Right renal cortex interstitium (tissue), 3 donors: ENCODE measurements at regions not wholly inside any gene's neighbourhood (a gene's known extent, or its start where the extent isn't known, plus 50 kb on each side); places are given as distances from the start of the nearest gene placed in this dataset.

Experiments used
- DNase-seq, 3 donors: peaks; one replicate each; pipeline ENCODE4 v3.0.0-alpha.2; 2013; ENCODE audit warnings: low read depth in 3 of 3, low spot score in 2 of 3

DNA sequence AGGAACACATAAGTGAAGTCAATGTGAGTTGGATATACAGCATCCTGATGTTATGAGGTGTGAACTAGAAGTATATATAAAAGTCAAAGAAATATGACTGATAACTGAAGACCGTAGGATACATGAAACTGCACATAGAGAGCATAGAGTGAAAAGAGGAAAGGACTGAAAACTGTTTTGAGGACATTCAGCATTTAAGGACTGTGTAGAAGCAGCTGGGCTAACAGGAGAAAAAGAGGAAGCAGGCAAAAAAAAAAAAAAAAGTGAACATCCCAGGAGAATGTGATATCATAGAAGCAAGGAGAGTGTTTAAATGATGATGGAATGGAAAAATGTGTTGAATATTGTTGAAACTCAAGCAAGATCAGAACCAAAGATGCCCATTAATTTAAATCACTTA is 363.5 kb downstream of the PCDH20 start:
- no peak for DNase-seq

DNA sequence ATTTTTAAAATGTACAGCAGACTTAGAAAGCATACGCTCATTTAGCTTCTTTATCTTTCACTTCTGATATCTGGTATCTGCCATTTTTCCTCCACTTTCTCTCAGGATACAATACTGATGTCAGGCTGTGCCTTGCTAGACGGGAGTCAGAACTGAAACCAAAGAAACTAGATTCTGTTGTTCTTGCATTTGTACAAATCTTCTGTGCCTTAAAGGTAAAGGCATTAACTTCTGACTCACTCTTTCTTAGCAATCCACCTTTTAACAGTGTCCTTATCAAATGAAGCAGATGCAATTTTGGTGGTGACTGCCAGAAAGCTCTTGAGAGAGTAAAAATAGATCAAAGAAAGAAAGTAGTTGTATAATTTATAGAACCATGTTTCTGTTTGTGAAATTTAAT is 370.4 kb downstream of the PCDH20 start:
- DNase-seq, result no peak

DNA sequence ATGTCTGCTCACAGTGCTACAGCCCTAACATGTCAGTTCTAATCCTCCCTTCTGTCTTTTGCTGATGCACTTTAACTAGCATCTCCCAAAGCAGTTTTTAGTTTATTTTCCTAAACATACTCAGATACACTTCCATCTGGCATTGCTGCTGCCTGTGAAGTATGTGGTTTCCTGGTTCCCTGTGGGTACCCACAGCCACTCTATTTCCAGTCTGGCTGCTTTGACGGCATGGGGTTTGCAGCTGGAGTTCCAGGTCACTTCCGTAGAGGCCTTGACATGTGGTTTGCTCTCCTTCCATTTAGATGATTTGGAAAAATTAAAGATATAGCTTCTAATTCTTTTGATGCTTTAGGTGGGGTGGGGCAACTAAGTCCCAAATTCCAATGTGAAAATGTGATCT is 375.5 kb downstream of the PCDH20 start:
- DNase-seq, result no peak

DNA sequence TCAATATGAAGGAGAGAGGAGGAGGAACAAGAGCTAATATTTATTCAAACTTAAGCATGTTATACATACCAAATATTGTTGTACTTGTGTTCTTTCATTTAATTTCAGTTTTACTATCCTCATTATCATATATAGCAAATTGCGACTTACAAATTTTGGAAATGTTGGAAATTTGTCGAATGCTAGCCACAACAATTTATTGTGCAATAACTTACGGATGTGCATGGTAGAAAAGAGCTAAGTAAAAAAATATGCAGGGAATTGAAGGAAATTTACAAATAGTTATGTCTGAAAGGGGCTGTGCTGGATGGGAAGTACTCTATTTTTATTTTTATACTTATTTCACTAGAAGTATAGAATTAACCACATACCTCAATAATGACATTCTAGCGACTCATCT is 376.3 kb downstream of the PCDH20 start:
- DNase-seq, result no peak

DNA sequence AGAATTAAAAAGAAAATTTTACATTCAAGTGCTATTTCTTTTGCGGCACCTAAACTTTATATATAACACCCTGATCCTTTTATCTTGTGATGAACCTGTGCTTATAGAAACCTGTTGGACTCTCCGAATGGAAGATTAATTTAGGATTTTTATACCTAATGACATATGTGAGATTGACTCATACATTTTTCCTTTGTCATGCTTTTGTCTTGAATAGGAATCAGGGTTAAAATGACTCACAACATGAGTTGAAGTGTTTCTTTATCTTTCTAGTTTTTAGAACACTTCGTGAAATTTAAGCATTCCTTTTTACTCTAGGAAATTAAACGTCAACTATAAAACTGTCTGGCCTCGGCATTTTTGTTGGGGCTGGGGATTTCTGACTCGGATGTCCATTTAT is 378.9 kb downstream of the PCDH20 start:
- DNase-seq, result no peak

DNA sequence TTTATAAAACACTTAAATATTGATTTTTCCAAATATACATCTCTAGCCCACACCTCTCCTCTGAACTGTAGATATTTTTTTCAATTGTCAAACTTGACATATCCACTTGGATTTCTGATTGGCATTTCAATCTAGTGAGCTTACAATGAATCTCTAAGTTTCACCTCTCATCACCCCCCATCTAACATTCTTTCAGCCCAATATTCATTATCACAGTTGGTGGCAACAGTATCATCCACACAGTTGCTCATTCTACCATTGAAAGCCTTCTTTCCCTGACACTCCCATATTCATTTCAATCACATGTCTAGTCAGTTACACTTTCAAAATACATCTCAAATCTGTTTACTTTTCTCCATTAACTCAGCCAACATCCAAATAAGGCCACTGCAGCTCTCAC is 385.2 kb downstream of the PCDH20 start:
- no peak for DNase-seq

DNA sequence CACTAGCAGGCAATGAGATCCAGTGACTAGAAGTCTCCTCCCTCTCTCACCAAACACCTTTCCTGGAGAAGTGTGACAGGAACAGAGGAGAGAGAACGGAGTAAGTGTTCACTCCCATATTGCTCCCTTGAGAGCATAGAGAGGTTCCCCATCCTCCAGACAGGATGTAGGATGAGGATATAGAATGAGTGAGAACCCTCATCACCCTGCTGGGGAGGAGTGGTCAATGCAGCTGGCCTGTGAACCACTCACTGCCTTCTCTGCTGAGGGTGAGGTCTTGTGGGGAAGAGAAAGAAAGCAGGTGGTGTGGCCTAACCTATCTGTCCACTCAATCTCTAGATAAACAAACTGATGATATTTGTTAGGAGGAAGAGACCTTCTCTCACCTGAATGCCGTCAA is 386.6 kb downstream of the PCDH20 start:
- DNase-seq, result no peak

DNA sequence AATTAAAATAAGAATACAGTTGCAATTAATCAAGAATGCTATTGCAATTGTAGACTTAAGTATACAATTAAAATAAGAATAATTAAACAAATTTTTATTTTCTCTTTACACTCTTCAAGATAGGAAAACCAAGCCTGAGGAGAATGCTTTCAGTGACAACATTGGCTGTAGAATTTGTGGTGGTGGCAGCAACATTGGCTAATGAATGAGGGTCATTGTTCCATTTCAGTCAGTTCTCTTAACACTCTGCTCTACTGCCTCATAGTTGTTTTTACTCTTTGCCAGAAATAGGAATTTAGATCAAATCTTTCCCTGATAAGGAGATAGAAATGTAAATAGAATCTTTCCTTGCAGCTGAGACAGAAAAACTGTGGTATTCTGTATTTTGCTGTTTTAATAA is 391.6 kb downstream of the PCDH20 start:
- no peak for DNase-seq

DNA sequence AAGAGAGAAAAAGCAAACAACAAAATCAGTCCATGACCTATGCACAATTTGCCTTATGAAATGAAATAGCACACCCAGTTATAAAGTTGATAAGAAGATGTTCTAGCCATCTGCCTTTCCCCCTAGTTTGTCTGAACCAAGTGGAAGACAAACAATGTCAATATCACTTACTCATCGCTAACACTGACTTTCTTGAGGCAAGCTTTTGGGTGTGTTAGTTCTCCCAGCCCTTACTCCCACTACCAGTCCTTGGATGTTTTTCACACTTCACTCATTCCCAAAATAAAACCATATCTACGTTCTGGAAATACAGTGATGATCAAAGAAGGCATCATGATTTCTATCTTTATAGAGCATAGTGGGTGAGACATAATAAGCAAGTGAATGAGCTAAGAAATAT is 393.8 kb downstream of the PCDH20 start:
- no peak for DNase-seq

DNA sequence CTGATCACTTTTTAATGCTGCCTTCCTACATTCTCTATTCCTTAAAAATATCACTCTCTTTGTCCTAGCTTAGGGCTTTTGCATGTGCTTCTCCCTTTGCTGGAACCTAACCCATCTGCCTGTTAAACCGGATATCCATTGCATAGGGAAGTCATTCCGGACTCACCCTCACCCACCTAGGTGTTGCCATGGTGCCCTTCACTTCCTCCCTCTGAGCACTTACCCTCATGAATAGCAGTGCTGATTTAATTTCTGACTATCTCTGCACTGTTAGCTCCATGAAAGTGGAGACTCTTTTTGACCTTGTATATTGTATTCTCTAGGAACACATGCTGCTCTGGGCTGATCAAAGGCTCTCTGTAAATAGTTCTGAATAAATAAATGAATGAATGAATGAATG is 401.9 kb downstream of the PCDH20 start:
- no peak for DNase-seq

DNA sequence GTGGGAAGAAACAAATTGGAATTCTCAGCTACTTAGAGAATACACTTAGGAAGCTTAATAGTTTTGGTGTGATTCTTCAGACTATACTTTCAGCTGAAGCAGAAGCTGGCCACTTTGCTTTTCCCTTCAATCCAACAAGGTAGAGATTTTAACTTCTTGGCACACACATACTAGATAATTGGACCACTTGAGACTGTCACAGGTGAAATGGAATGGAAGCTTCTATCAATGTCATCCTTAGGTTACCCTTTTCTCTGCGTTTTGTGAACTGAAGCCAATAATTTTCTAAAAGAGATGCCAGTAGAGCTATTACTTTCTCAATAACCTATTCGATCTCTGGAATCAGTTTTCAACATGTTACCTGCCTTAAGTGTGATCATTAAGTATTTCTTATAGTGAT is 405.3 kb downstream of the PCDH20 start:
- DNase-seq, result no peak

DNA sequence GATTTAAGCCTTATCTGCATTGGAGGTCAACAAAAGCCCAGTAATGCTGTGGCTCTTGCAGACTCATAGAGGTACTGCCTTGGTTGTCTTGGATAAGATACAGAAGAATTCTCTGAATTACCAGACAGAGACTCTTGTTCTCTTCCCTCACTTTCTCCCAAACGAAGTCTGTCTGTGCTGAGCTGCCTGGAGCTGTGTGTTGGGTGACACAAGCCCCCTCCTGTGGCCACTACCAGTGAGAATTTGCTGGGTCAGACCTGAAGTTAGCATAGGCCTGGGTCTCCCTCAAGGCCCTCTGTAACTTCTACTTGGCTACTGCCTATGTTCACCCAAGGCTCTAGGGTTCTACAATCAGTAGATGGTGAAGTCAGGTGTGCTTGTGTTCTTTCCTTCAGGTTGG is 413.0 kb downstream of the PCDH20 start:
- no peak for DNase-seq

DNA sequence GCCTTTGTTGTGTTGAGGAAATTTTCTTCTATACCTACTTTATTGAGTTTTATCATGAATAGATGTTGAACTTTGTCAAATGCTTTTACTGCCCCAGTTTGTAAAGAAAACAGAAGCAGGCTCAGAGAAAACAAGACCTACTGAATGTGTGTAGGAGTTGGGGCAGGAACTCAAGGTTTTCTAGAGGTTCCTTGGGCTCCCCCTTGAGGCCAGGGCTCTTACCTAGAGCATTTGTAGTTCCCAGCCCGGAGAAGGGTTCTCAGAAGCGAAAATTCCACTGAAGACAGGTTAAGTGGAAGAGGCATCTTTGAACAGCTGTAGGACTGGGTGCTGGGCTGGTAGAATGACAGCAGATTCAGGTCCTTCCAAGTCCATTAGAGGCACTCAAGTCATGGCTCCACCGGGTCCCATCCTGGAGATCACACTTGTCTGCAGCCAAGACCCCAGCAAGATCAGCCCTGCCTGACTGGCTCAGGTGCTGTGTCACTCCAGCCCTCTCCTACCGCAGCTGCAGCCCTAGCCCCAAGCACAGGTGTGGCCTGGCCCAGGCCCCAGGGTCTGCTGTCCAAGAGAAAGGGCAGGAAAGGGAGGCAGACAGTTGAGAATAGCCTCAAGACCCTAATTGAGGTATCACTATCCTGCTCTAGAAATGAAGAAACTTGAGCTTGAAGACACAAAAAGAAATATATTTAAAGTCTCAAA is 425.5 kb downstream of the PCDH20 start:
- DNase-seq, result no peak

DNA sequence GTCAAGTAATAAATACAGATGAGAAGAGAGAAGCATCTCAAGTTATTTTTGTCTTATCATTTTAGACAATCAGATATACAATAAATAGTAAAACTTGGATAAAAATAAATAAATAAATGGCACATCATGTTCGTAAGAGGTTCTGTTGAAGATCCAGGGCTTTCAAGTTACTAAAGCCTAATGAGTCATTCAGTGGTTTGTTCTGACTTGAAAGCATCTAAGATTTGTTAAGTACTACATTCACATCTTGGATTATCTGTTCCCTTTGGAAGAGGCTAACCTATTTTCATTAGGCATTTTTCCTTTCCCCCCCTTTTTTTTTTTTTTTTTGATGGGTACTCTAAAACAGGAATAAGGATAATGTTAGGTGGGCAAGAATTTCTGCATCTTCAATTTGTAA is 429.3 kb downstream of the PCDH20 start:
- DNase-seq, result no peak

DNA sequence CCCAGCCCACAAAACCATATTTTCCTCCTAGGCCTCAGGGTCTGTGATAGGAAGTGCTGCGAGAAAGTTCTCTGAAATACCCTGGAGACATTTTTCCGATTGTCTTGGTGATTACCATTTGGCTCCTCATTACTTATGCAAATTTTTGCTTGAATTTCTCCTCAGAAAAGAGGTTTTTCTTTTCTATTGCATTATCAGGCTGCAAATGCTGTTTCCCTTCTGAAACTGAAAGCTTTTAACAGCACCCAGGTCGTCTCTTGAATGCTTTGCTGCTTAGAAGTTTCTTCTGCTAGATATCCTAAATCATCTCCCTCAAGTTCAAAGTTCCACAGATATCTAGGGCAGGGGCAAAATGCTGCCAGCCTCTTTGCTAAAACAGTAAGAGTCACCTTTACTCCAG is 434.2 kb downstream of the PCDH20 start:
- DNase-seq, result no peak

DNA sequence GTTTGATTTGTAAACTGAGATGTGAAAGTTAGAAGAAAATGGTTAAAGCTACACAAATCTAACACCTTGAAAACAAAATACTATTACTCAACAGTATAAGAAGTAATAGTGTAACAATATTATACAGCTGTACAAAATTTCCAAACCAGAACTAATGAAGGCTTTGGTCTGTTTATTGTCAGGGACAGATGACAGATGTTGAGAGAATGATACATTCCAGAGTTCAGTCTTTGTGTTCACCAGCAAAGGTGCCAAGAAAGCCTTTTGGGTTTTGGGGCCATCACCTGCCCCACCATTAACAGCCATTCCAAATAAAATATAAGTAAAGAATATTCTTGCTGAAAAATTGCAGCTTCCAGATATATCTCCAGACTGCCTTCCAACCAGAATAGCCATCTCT is 439.3 kb downstream of the PCDH20 start:
- DNase-seq, result no peak

DNA sequence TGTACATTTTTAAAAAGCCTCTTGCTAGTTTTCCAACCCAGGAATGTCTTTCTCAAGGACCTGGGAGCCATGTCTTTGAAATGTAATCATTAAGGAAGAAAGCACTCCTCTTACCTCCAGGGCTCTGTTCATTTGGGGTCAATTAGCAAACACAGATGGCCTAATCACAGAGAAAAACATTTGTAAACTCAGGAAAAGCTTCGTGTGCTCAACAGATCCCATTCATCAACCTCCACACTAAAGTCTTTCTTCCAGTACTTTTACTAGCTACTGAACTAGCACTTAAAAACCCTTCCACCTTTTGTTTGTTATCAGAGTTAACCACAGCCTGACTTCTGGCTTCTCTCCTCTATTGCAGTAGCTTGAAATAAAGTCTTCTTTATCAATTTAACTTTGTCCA is 441.4 kb downstream of the PCDH20 start:
- DNase-seq, result no peak

DNA sequence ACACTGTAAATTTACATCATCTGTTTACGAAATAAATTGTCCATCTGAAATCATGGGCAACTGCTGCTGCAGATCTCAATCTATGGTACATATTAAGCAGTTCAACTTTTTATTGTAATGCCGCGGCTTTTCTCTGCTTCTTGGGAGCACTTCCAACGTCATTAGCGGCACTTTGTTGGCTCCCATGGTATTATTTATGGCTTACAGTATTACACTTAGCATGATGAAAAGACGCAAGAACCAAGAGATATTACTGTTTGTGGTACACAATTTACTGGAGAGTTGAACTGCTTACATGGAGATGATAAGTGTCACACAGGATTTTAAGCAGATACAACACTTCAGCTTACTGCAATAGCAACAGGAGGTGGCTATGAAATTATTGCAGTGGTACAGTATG is 442.1 kb downstream of the PCDH20 start:
- no peak for DNase-seq

DNA sequence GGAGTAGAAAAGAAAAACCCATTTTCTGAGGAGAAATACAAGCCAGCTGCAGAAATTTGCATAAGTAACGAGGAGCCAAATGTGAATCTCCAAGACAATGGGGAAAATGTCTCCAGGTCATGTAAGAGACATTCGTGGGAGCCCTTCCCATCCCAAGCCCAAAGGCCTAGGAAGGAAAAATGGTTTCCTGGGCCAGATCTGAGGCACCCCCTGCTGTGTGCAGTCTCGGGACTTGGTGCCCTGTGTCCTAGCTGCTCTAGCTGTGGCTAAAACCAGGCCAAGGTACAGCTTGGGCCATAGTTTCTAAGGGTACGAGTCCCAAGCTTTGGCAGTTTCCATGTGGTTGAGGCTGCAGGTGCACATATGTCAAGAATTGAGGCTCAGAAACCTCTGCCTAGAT is 444.9 kb downstream of the PCDH20 start:
- DNase-seq, result no peak

DNA sequence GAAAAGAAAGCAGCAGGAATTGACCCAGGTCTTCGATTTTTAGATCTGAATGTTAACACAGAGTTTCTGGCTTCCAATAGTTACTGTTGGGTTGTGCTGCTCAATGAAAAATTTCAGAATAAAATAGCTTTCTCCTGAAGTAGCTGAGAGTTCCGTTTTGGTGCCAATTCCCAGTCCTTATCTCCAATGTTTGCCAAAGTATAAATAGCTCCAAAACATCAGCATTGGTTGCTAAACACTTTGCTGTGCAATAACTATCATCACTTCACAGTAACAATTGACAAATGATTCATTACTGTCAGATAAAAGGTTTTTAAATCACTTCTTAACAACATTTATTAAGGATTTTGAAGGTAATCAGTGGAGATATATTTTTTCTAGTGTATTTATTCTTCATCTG is 446.0 kb downstream of the PCDH20 start:
- no peak for DNase-seq

DNA sequence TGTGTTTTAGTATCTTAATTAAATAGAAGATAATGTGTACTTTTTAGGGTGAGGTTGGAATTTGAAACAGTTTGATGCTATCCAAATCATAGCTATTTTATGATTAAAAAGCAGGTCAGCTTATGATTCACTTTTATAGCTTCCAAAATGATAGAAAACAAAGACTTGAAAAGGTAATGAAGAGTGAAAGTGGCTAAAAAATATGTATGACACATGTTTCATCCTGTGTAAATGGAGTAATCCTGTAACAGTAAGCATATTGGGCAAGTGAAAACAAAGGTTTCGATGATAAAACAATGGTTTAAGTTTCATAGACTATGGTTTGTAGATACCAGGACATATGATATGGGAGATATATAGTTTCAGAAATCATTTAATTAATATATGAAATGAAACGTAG is 456.2 kb downstream of the PCDH20 start:
- no peak for DNase-seq

DNA sequence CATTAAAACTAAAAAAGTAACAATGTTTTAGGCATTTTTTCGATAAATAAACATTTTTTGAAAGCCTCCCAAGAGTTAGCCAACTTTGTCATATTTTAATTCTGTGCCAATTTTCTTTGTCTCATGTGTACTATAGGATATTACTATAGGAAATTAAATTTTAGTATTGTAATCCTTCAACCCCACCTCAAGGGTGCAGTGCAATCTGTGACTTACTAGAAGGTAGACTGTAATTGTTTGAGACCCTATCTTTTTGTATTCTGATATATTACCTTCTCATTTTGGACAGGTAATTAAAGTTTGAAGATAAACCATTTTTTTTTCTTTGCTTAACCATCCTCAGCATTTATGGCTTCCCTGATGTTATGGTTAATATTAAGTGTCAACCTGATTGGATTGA is 457.8 kb downstream of the PCDH20 start:
- no peak for DNase-seq

DNA sequence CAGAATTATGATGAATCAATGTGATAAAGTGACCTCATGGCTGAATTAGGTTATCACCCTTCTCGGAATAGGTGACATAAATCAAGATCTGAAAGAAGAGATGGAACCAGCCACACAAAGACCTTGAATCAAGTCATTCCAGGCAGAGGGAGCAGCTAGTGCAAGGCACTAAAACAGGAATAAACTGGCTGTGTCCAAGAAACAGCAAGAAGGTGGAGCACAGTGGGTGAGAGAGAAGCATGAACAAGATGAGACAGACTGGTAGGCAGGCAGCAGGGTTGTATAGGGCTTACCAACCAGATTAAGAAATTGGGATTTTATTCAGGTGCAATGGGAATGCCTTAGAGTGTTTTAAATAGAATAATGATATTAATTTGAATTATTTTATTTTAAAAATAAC is 470.3 kb downstream of the PCDH20 start:
- no peak for DNase-seq
